SK-N-SH (cell line): ENCODE measurements at regions not wholly inside any gene's neighbourhood (a gene's known extent, or its start where the extent isn't known, plus 50 kb on each side); places are given as distances from the start of the nearest gene placed in this dataset.

Experiments
- CTCF ChIA-PET: fragments of 300-600, 350-600 bp; formaldehyde crosslinking; extraction: SDS; loops from one replicate; lab custom pipeline; 2021; lab: Yijun Ruan, JAX
- POLR2A ChIA-PET: fragments of 350-600 bp; sonication (Branson Sonifier 250); formaldehyde crosslinking; extraction: SDS; loops from one replicate; lab custom pipeline; 2020; ENCODE audit warnings: antibody characterized with exemption, inconsistent platforms; lab: Yijun Ruan, JAX
- DNase-seq: peaks from one replicate; pipeline ENCODE4 v3.0.0; 2012
- H2AFZ ChIP-seq: fragments of 200-600 bp; sonication (generic); 2 replicates; pipeline ENCODE4 v1.8.1; 2016; ENCODE audit warnings: antibody characterized with exemption, mild to moderate bottlenecking, low read depth
- H3F3A ChIP-seq: fragments of 200-600 bp; sonication (generic); replicated peaks from 2 replicates; pipeline ENCODE3; 2016; ENCODE audit warnings: antibody characterized with exemption, mild to moderate bottlenecking; ENCODE audit not compliant: insufficient read depth
- H3K27ac ChIP-seq, 2 experiments: fragments of 200-500 bp in 1 of 2; fragments of 200-600 bp in 1 of 2; sonication (Bioruptor generic) in 1 of 2; sonication (generic), shearing (Covaris generic) in 1 of 2; 2 replicates each; pipeline versions ENCODE4 v1.5.1 to v1.6.1; 2014 to 2016; ENCODE audit warnings: low read depth in 2 of 2, inconsistent platforms in 1 of 2, low read length in 1 of 2, mild to moderate bottlenecking in 1 of 2, mixed read lengths in 1 of 2
- H3K27me3 ChIP-seq: fragments of 200-600 bp; sonication (generic), shearing (Covaris generic); 2 replicates; pipeline ENCODE4 v1.6.1; 2016; ENCODE audit warnings: mixed run types; ENCODE audit not compliant: insufficient read depth
- H3K36me3 ChIP-seq, 2 experiments: fragments of 200-500 bp in 1 of 2; fragments of 200-600 bp in 1 of 2; sonication (Bioruptor generic) in 1 of 2; sonication (generic) in 1 of 2; replicated peaks in 1 of 2; 2 replicates each; pipeline versions ENCODE3 to v1.5.1; 2014 to 2016; ENCODE audit warnings: low read length in 1 of 2, mild to moderate bottlenecking in 1 of 2; ENCODE audit not compliant: insufficient read depth in 2 of 2, control insufficient read depth in 1 of 2
- H3K4me1 ChIP-seq, 2 experiments: fragments of 200-500 bp in 1 of 2; fragments of 200-600 bp in 1 of 2; sonication (Bioruptor generic) in 1 of 2; sonication (generic), shearing (Covaris generic) in 1 of 2; 2 replicates each; pipeline versions ENCODE4 v1.5.1 to v1.6.1; 2014 to 2016; ENCODE audit warnings: low read depth in 1 of 2, low read length in 1 of 2, mixed run types in 1 of 2; ENCODE audit not compliant: insufficient read depth in 2 of 2, control insufficient read depth in 1 of 2
- H3K4me2 ChIP-seq: fragments of 200-600 bp; sonication (generic), shearing (Covaris generic); 2 replicates; pipeline ENCODE4 v1.6.1; 2017; ENCODE audit warnings: mixed run types
- H3K4me3 ChIP-seq, 2 experiments: fragments of 200-500 bp in 1 of 2; fragments of 200-600 bp in 1 of 2; sonication (Bioruptor generic) in 1 of 2; sonication (generic), shearing (Covaris generic) in 1 of 2; 2 replicates each; pipeline versions ENCODE4 v1.5.1 to v1.8.1; 2014 to 2016; ENCODE audit warnings: low read depth in 2 of 2, inconsistent platforms in 1 of 2, low read length in 1 of 2, mild to moderate bottlenecking in 1 of 2, mixed read lengths in 1 of 2, moderate library complexity in 1 of 2
- H3K79me2 ChIP-seq: fragments of 200-600 bp; sonication (generic); 2 replicates; pipeline ENCODE4 v1.8.1; 2017; ENCODE audit warnings: mild to moderate bottlenecking; ENCODE audit not compliant: insufficient read depth
- H3K9ac ChIP-seq: fragments of 200-600 bp; sonication (generic); 2 replicates; pipeline ENCODE4 v1.6.1; 2017; ENCODE audit warnings: mixed run types
- H3K9me2 ChIP-seq: fragments of 200-600 bp; sonication (generic); 2 replicates; pipeline ENCODE4 v1.6.1; 2017; ENCODE audit warnings: mixed run types
- H3K9me3 ChIP-seq: fragments of 200-600 bp; sonication (generic); 2 replicates; pipeline ENCODE4 v1.6.1; 2017; ENCODE audit warnings: mixed run types, mild to moderate bottlenecking, moderate library complexity
- H4K20me1 ChIP-seq: fragments of 200-600 bp; sonication (generic); 2 replicates; pipeline ENCODE4 v1.6.1; 2017; ENCODE audit warnings: mild to moderate bottlenecking, mixed run types; ENCODE audit not compliant: insufficient read depth
- EP300 ChIP-seq, 2 experiments: IDR thresholded peaks; 2 replicates each; pipeline versions ENCODE4 v1.4.0 to v1.6.1; 2012; ENCODE audit warnings: borderline replicate concordance in 1 of 2, low read depth in 1 of 2, low read length in 1 of 2
- FOSL2 ChIP-seq: IDR thresholded peaks from 2 replicates; pipeline ENCODE4 v1.4.0; 2012; ENCODE audit warnings: low read depth, mild to moderate bottlenecking, moderate library complexity, borderline replicate concordance
- GABPA ChIP-seq: IDR thresholded peaks from 2 replicates; pipeline ENCODE4 v1.4.0; 2012; ENCODE audit warnings: low read depth, mild to moderate bottlenecking
- IRF3 ChIP-seq: fragments of 150-350 bp; IDR thresholded peaks from 2 replicates; pipeline ENCODE4 v1.6.1; 2016; ENCODE audit warnings: mild to moderate bottlenecking, low read depth, low read length
- NFIC ChIP-seq: IDR thresholded peaks from 2 replicates; pipeline ENCODE4 v1.4.0; 2012; ENCODE audit warnings: borderline replicate concordance
- RAD21 ChIP-seq: IDR thresholded peaks from 2 replicates; pipeline ENCODE4 v1.6.1; 2012; ENCODE audit warnings: mild to moderate bottlenecking, low read length
- REST ChIP-seq: IDR thresholded peaks from 2 replicates; pipeline ENCODE4 v1.6.1; 2012; ENCODE audit warnings: mild to moderate bottlenecking, low read depth, low read length, moderate library complexity
- RXRA ChIP-seq: IDR thresholded peaks from 2 replicates; pipeline ENCODE4 v1.4.0; 2012; ENCODE audit warnings: low read depth, mild to moderate bottlenecking, borderline replicate concordance
- TCF12 ChIP-seq: IDR thresholded peaks from 2 replicates; pipeline ENCODE4 v1.4.0; 2012
- USF1 ChIP-seq: IDR thresholded peaks from 2 replicates; pipeline ENCODE4 v1.4.0; 2012; ENCODE audit warnings: low read depth, borderline replicate concordance
- USF2 ChIP-seq: fragments of 150-350 bp; IDR thresholded peaks from 2 replicates; pipeline ENCODE4 v1.6.1; 2017; ENCODE audit warnings: antibody characterized with exemption, low read length, low read depth, borderline replicate concordance
- ZBTB33 ChIP-seq: IDR thresholded peaks from 2 replicates; pipeline ENCODE4 v1.4.0; 2012; ENCODE audit warnings: low read depth, borderline replicate concordance
- WGBS: methylation state at CpG from one replicate; pipeline ENCODE4 v1.1.6; 2017; ENCODE audit warnings: low lambda C conversion rate; 5-methylcytosine and 5-hydroxymethylcytosine counted together

- Histone ChIP-seq H3K9me2 (no peaks in the 10 kb centered on the region), H3K9ac (no peak overlapping the region), H4K20me1 (no peaks in the 10 kb centered on the region), H3K36me3 (no peaks in the 10 kb centered on the region), H3K4me1 (no peaks in the 10 kb centered on the region), H2AFZ (no peak overlapping the region), H3K79me2 (no peaks in the 10 kb centered on the region), H3K9me3 (no peaks in the 10 kb centered on the region)
- CTCF ChIA-PET = interaction anchor here (0.7 to 6.0 kb wide), 4 partner anchors 31 to 849 kb away, joined by 3 to 56 read pairs (median 11); no protein-coding TSS in a partner anchor
- no peak for DNase-seq
- 40% methylated on average over 7 of the region's 11 CpGs for WGBS
- no peak for TF ChIP-seq NFIC
- TF ChIP-seq REST = no peak
- no peak for TF ChIP-seq FOSL2
- no peak for TF ChIP-seq USF2
- TF ChIP-seq GABPA = no peak
- no peak for TF ChIP-seq USF1
- no peak for TF ChIP-seq RAD21
- TF ChIP-seq IRF3 = no peak
- no peak for TF ChIP-seq TCF12
- no peak for TF ChIP-seq EP300 (IDR thresholded peaks at IDR 0.05; ENCODE audit: borderline replicate concordance in 1 of 2, low read depth in 1 of 2, low read length in 1 of 2)
- TF ChIP-seq, all 33 proteins: peak for 0
- peaks cover 2% of the 10 kb centered on the region for H3F3A ChIP-seq
- POLR2A ChIA-PET = no interaction called here
- no peak overlapping the region for H3K27ac ChIP-seq
- no peak overlapping the region for H3K4me3 ChIP-seq
- no peak overlapping the region for H3K4me2 ChIP-seq
- H3K27me3 ChIP-seq = no peaks in the 10 kb centered on the region
These were observed 194.1 kb downstream of the USP12 start for GRCh38 chr13:26977541-26977940.

GRCh38 chr13:26976313-26976712 lies 195.3 kb downstream of the USP12 start:
- 73% methylated on average over 1 of the region's 1 CpG for WGBS
- no peak overlapping the region for H2AFZ ChIP-seq
- H3K27me3 ChIP-seq = no peaks in the 10 kb centered on the region
- H3K27ac ChIP-seq = no peak overlapping the region
- no peak overlapping the region for H3K4me2 ChIP-seq
- no peaks in the 10 kb centered on the region for H4K20me1 ChIP-seq
- H3K79me2 ChIP-seq = no peaks in the 10 kb centered on the region
- H3K9me2 ChIP-seq = no peaks in the 10 kb centered on the region
- H3K9me3 ChIP-seq = no peaks in the 10 kb centered on the region
- POLR2A ChIA-PET = no interaction called here
- H3F3A ChIP-seq = no peaks in the 10 kb centered on the region
- CTCF ChIA-PET = interaction anchor here (1.0 to 1.9 kb wide), 5 partner anchors 10 to 399 kb away, joined by 3 to 5 read pairs (median 4); no protein-coding TSS in a partner anchor
- H3K36me3 ChIP-seq = no peaks in the 10 kb centered on the region
- H3K4me3 ChIP-seq = no peak overlapping the region
- no peak for TF ChIP-seq TCF12
- TF ChIP-seq ZBTB33 = no peak
- TF ChIP-seq RAD21 = no peak
- no peak for TF ChIP-seq RXRA
- no peaks in the 10 kb centered on the region for H3K4me1 ChIP-seq
- no peak overlapping the region for H3K9ac ChIP-seq
- DNase-seq = no peak
